Neural cell (in vitro differentiated cells): ENCODE measurements at regions not wholly inside any gene's neighbourhood (a gene's known extent, or its start where the extent isn't known, plus 50 kb on each side); places are given as distances from the start of the nearest gene placed in this dataset.

Experiments
- H2AFZ ChIP-seq: fragments of 200-600, 300-800 bp; sonication (generic), shearing (Covaris generic); 2 replicates; pipeline ENCODE4 v1.6.0; 2014; ENCODE audit warnings: low read depth, mild to moderate bottlenecking, antibody characterized with exemption, low read length, moderate library complexity
- H3F3A ChIP-seq: fragments of 200-600 bp; shearing (Covaris generic); 2 replicates; pipeline ENCODE4 v1.6.1; 2016; ENCODE audit warnings: mild to moderate bottlenecking, moderate library complexity, mixed read lengths, antibody characterized with exemption, low read length; ENCODE audit not compliant: insufficient read depth, poor library complexity, severe bottlenecking
- H3K27ac ChIP-seq: fragments of 200-600, 300-800 bp; sonication (generic), shearing (Covaris generic); 2 replicates; pipeline ENCODE4 v1.5.1; 2014; ENCODE audit warnings: mild to moderate bottlenecking, low read length, moderate library complexity
- H3K27me3 ChIP-seq: fragments of 300-800, 200-600 bp; sonication (generic), shearing (Covaris generic); 2 replicates; pipeline ENCODE4 v1.6.0; 2014; ENCODE audit warnings: mild to moderate bottlenecking, low read depth, low read length, moderate library complexity; ENCODE audit not compliant: insufficient read depth
- H3K36me3 ChIP-seq: fragments of 300-800, 200-600 bp; sonication (generic), shearing (Covaris generic); 2 replicates; pipeline ENCODE4 v1.5.1; 2014; ENCODE audit warnings: mild to moderate bottlenecking, antibody characterized with exemption, low read length, moderate library complexity; ENCODE audit not compliant: insufficient read depth
- H3K4me2 ChIP-seq: fragments of 300-800, 200-600 bp; sonication (generic), shearing (Covaris generic); 2 replicates; pipeline ENCODE4 v1.6.0; 2014; ENCODE audit warnings: mild to moderate bottlenecking, low read length
- H3K4me3 ChIP-seq: fragments of 300-800, 200-600 bp; sonication (generic), shearing (Covaris generic); 2 replicates; pipeline ENCODE4 v1.5.1; 2014; ENCODE audit warnings: mild to moderate bottlenecking, low read length, moderate library complexity
- H3K79me2 ChIP-seq: fragments of 200-600 bp; shearing (Covaris generic); replicated peaks from 2 replicates; pipeline ENCODE4 v1.6.0; 2014; ENCODE audit warnings: mild to moderate bottlenecking, low read length, moderate library complexity; ENCODE audit not compliant: insufficient read depth
- H3K9ac ChIP-seq: fragments of 300-800, 200-600 bp; sonication (generic), shearing (Covaris generic); 2 replicates; pipeline ENCODE4 v1.6.1; 2016; ENCODE audit warnings: mild to moderate bottlenecking, low read length, mixed read lengths
- H3K9me2 ChIP-seq: fragments of 200-600 bp; shearing (Covaris generic); 2 replicates; pipeline ENCODE4 v1.6.1; 2016; ENCODE audit warnings: mild to moderate bottlenecking, low read length, mixed read lengths; ENCODE audit not compliant: insufficient read depth
- H3K9me3 ChIP-seq: fragments of 200-600, 300-800 bp; sonication (generic), shearing (Covaris generic); 2 replicates; pipeline ENCODE4 v1.6.1; 2016; ENCODE audit warnings: mild to moderate bottlenecking, mixed run types, low read length, moderate library complexity, mixed read lengths
- H4K20me1 ChIP-seq: fragments of 200-600 bp; shearing (Covaris generic); 2 replicates; pipeline ENCODE4 v1.6.1; 2016; ENCODE audit warnings: mild to moderate bottlenecking, mixed run types; ENCODE audit not compliant: insufficient read depth
- CTCF ChIP-seq: fragments of 450-650 bp; IDR thresholded peaks from 2 replicates; pipeline ENCODE4 v1.5.1; 2014; ENCODE audit warnings: antibody characterized with exemption, mild to moderate bottlenecking, moderate library complexity; ENCODE audit not compliant: poor library complexity, severe bottlenecking
- EP300 ChIP-seq: fragments of 450-650 bp; conservative IDR thresholded peaks from 2 replicates; pipeline ENCODE4 v1.6.1; 2014; ENCODE audit warnings: antibody characterized with exemption, mild to moderate bottlenecking, moderate library complexity; ENCODE audit not compliant: poor library complexity, severe bottlenecking
- EZH2 ChIP-seq: fragments of 200-600, 300-800 bp; shearing (Covaris generic), sonication (generic); IDR thresholded peaks from 2 replicates; pipeline ENCODE4 v1.6.1; 2014; ENCODE audit warnings: antibody characterized with exemption, low read length, borderline replicate concordance, mild to moderate bottlenecking; ENCODE audit not compliant: insufficient read depth, poor library complexity, severe bottlenecking
- MXI1 ChIP-seq: fragments of 450-650 bp; conservative IDR thresholded peaks from 2 replicates; pipeline ENCODE4 v1.6.1; 2014; ENCODE audit warnings: antibody characterized with exemption, mild to moderate bottlenecking; ENCODE audit not compliant: poor library complexity, severe bottlenecking
- POLR2AphosphoS5 ChIP-seq: IDR thresholded peaks from 2 replicates; pipeline ENCODE4 v1.6.1; 2012
- RAD21 ChIP-seq: fragments of 450-650 bp; conservative IDR thresholded peaks from 2 replicates; pipeline ENCODE4 v1.6.1; 2014; ENCODE audit warnings: antibody characterized with exemption, mild to moderate bottlenecking, moderate library complexity
- REST ChIP-seq: IDR thresholded peaks from 2 replicates; pipeline ENCODE4 v1.6.1; 2012; ENCODE audit warnings: borderline replicate concordance
- SMC3 ChIP-seq: fragments of 450-650 bp; conservative IDR thresholded peaks from 2 replicates; pipeline ENCODE4 v1.6.1; 2014; ENCODE audit warnings: antibody characterized with exemption, mild to moderate bottlenecking, moderate library complexity; ENCODE audit not compliant: poor library complexity
- TAF1 ChIP-seq: IDR thresholded peaks from 2 replicates; pipeline ENCODE4 v1.6.1; 2012; ENCODE audit warnings: low read depth

GRCh38 chr10:35711615-35712411 lies 69.7 kb upstream of the FZD8 start:
- Histone ChIP-seq H3K27me3 (no peaks in the 10 kb centered on the region), H3K36me3 (no peaks in the 10 kb centered on the region), H3K9me3 (no peaks in the 10 kb centered on the region), H3K79me2 (no peaks in the 10 kb centered on the region), H4K20me1 (no peaks in the 10 kb centered on the region), H3K4me3 (no peak overlapping the region), H3F3A (no peaks in the 10 kb centered on the region), H3K9me2 (no peaks in the 10 kb centered on the region), H3K27ac (no peak overlapping the region), H3K4me2 (no peak overlapping the region), H3K9ac (no peak overlapping the region), H2AFZ (no peak overlapping the region)
- no peak for TF ChIP-seq EZH2
- TF ChIP-seq SMC3: no peak
- TF ChIP-seq CTCF: no peak
- TF ChIP-seq RAD21: no peak
- TF ChIP-seq TAF1: no peak
- TF ChIP-seq EP300: no peak
- TF ChIP-seq MXI1: no peak
- no peak for TF ChIP-seq POLR2AphosphoS5
- TF ChIP-seq REST: no peak

- no peaks in the 10 kb centered on the region for H3K9me2 ChIP-seq
- H3K36me3 ChIP-seq: no peaks in the 10 kb centered on the region
- TF ChIP-seq EP300 (no peak), EZH2 (no peak), POLR2AphosphoS5 (no peak), MXI1 (no peak), CTCF (no peak), TAF1 (no peak), REST (no peak), SMC3 (no peak), RAD21 (no peak)
- no peak overlapping the region for H3K9ac ChIP-seq
- no peaks in the 10 kb centered on the region for H3K9me3 ChIP-seq
- H3K4me3 ChIP-seq: no peak overlapping the region
- no peaks in the 10 kb centered on the region for H4K20me1 ChIP-seq
- no peak overlapping the region for H3K4me2 ChIP-seq
- H3K27ac ChIP-seq: no peak overlapping the region
- H3K79me2 ChIP-seq: no peaks in the 10 kb centered on the region
- H2AFZ ChIP-seq: no peak overlapping the region
- H3K27me3 ChIP-seq: no peaks in the 10 kb centered on the region
- H3F3A ChIP-seq: no peaks in the 10 kb centered on the region
These were observed 65.7 kb upstream of the FZD8 start for GRCh38 chr10:35707642-35708425.
